ENCODE measurements at regions not wholly inside any gene's neighbourhood (a gene's known extent, or its start where the extent isn't known, plus 50 kb on each side); places are given as distances from the start of the nearest gene placed in this dataset.
"Not testable (repeated sequence)": the region's sequence is repeated elsewhere in the genome, so short reads cannot be mapped to it uniquely, and the experiment has no call there.

DNA sequence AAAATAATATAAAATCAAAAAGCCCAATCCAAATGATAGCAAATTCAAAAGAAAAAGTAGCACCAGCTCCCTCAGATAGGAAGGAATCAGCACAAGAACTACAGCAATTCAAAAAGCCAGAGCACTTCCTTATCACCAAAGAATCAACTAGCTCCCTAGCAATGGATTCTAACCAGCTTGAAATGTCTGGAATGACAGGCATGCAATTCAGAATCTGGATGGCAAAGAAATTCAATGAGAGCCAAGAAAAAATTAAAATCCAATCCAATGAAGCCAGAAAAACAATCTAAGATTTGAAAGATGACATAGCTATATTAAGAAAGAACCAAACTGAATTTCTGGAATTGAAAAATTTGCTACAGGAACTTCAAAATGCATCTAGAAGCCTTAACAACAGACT is 1334.4 kb upstream of the ALCAM start:
- H3K4me1 ChIP-seq (ENCODE audit: control insufficient read depth, insufficient read depth, low read length): no peaks in the 10 kb centered on the region
- ChIA-PET RAD21 (ENCODE audit: unreplicated experiment) (no interaction called here), CTCF (no interaction called here), POLR2A (no interaction called here), SMC1A (ENCODE audit: uncharacterized antibody, unreplicated experiment) (no interaction called here)
- BruUV-seq (replicated peaks): no TSS peak
- H4K20me1 ChIP-seq (ENCODE audit: control insufficient read depth, insufficient read depth): no peaks in the 10 kb centered on the region
- DNase-seq (ENCODE audit: low read depth, low spot score): no peak
- H3K4me2 ChIP-seq (ENCODE audit: control insufficient read depth, insufficient read depth): no peak overlapping the region
- no peak for ATAC-seq
- no peak overlapping the region for H3K4me3 ChIP-seq
- H3K27me3 ChIP-seq (replicated peaks in 1 of 2; ENCODE audit: control insufficient read depth in 2 of 2, insufficient read depth in 2 of 2, low read length in 1 of 2): no peaks in the 10 kb centered on the region
- no peak for FAIRE-seq
- in situ Hi-C loops (cut with MboI) (no loop called here), intact Hi-C loops (cut with micrococcal nuclease; ENCODE audit: unreplicated experiment) (no loop called here)
- no peak overlapping the region for H2AFZ ChIP-seq (ENCODE audit: control insufficient read depth, low read depth, low read length)
- no peaks in the 10 kb centered on the region for H3K9me3 ChIP-seq (replicated peaks; ENCODE audit: control insufficient read depth, insufficient read depth, low read length)
- no peaks in the 10 kb centered on the region for H3K36me3 ChIP-seq (ENCODE audit: control insufficient read depth in 2 of 2, insufficient read depth in 2 of 2, low read length in 1 of 2)
- TF ChIP-seq NFXL1 (IDR thresholded peaks at IDR 0.05; ENCODE audit: borderline replicate concordance) (no peak), MTA3 (IDR thresholded peaks at IDR 0.05; ENCODE audit: borderline replicate concordance, low read length) (no peak), ETV6 (conservative IDR thresholded peaks at IDR 0.05 in 1 of 2, IDR thresholded peaks at IDR 0.05 in 1 of 2; ENCODE audit: borderline replicate concordance in 1 of 2, low read depth in 1 of 2) (no peak)
- H3K27ac ChIP-seq (ENCODE audit: control insufficient read depth, insufficient read depth): no peak overlapping the region
- H3K9ac ChIP-seq (ENCODE audit: control insufficient read depth, insufficient read depth, low read length): no peak overlapping the region
- no peaks in the 10 kb centered on the region for H3K79me2 ChIP-seq (ENCODE audit: control insufficient read depth, insufficient read depth, low read length)

DNA sequence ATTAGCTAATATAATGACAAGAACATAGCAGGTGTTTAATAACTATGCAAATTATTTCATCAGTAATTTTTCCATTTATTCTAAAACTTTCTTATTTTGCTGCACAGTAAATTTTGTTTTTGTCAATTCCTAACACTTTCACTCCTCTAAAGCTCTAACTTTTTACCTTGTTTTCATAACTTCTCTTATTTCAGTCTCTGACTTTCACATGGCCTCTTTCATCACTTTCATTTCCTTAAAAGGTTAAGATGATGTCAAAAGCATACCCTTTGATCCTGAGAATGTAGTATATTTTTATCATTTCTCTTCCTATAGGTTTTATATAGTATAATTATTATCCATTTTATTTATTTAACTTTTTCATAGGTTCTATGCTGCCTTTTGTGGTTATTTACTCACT is 1325.8 kb upstream of the ALCAM start:
- BruUV-seq (replicated peaks): no TSS peak
- Histone ChIP-seq H3K4me2 (ENCODE audit: control insufficient read depth, insufficient read depth) (no peak overlapping the region), H4K20me1 (ENCODE audit: control insufficient read depth, insufficient read depth) (no peaks in the 10 kb centered on the region), H2AFZ (ENCODE audit: control insufficient read depth, low read depth, low read length) (no peak overlapping the region), H3K79me2 (ENCODE audit: control insufficient read depth, insufficient read depth, low read length) (no peaks in the 10 kb centered on the region), H3K9me3 (replicated peaks; ENCODE audit: control insufficient read depth, insufficient read depth, low read length) (no peaks in the 10 kb centered on the region), H3K36me3 (ENCODE audit: control insufficient read depth in 2 of 2, insufficient read depth in 2 of 2, low read length in 1 of 2) (no peaks in the 10 kb centered on the region), H3K4me3 (no peak overlapping the region), H3K27ac (ENCODE audit: control insufficient read depth, insufficient read depth) (no peak overlapping the region), H3K4me1 (ENCODE audit: control insufficient read depth, insufficient read depth, low read length) (no peaks in the 10 kb centered on the region), H3K9ac (ENCODE audit: control insufficient read depth, insufficient read depth, low read length) (no peak overlapping the region), H3K27me3 (replicated peaks in 1 of 2; ENCODE audit: control insufficient read depth in 2 of 2, insufficient read depth in 2 of 2, low read length in 1 of 2) (no peaks in the 10 kb centered on the region)
- DNase-seq (ENCODE audit: low read depth, low spot score) (no peak), FAIRE-seq (no peak), ATAC-seq (peak; percentile 58)
- POLR2A ChIA-PET: no interaction called here
- CTCF ChIA-PET: no interaction called here
- SMC1A ChIA-PET (ENCODE audit: uncharacterized antibody, unreplicated experiment): no interaction called here
- in situ Hi-C loops (cut with MboI): no loop called here
- RAD21 ChIA-PET (ENCODE audit: unreplicated experiment): no interaction called here
- TF ChIP-seq SPI1 (IDR thresholded peaks at IDR 0.05; ENCODE audit: borderline replicate concordance, insufficient read depth, low read depth, low read length) (peak; percentile 24; the same call in 1 of the 2 replicates), DPF2 (IDR thresholded peaks at IDR 0.05) (no peak), ATF7 (IDR thresholded peaks at IDR 0.05; ENCODE audit: low read depth) (peak; percentile 51; the same call in 1 of the 2 replicates)
- intact Hi-C loops (cut with micrococcal nuclease; ENCODE audit: unreplicated experiment): no loop called here

DNA sequence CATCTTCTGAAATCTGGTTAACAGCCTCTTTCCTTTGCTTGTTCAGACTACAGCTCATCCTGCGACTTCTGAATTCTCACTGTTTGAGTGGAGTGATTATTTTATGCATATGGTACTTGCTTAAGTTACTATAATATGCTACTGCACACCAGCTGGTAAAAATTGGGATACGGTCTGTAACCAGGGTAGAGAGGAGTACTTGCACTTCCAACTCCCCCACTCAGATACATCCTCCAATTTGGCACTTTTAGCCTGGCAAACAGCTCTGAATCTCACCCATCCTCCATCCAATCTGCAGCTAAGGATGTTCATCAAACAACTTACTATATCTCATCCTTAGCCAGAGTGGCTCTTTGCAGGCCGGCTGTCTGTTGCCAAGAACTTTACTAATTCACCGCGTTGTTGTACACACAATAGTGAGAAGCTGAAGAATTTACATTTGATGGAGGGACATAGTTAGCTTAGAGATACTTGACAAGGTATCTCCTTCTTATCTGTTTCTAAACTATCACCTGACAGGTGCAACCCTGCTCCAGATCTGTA is 1323.6 kb upstream of the ALCAM start:
- H2AFZ ChIP-seq (ENCODE audit: control insufficient read depth, low read depth, low read length); BruUV-seq (replicated peaks); H3K27me3 ChIP-seq (replicated peaks in 1 of 2; ENCODE audit: control insufficient read depth in 2 of 2, insufficient read depth in 2 of 2, low read length in 1 of 2); DNase-seq (ENCODE audit: low read depth, low spot score); H3K36me3 ChIP-seq (ENCODE audit: control insufficient read depth in 2 of 2, insufficient read depth in 2 of 2, low read length in 1 of 2); H3K79me2 ChIP-seq (ENCODE audit: control insufficient read depth, insufficient read depth, low read length); H4K20me1 ChIP-seq (ENCODE audit: control insufficient read depth, insufficient read depth); H3K27ac ChIP-seq (ENCODE audit: control insufficient read depth, insufficient read depth); in situ Hi-C loops (cut with MboI); H3K9me3 ChIP-seq (replicated peaks; ENCODE audit: control insufficient read depth, insufficient read depth, low read length); FAIRE-seq; H3K4me3 ChIP-seq; H3K4me1 ChIP-seq (ENCODE audit: control insufficient read depth, insufficient read depth, low read length); ATAC-seq; RAD21 ChIA-PET (ENCODE audit: unreplicated experiment); POLR2A ChIA-PET; H3K4me2 ChIP-seq (ENCODE audit: control insufficient read depth, insufficient read depth); intact Hi-C loops (cut with micrococcal nuclease; ENCODE audit: unreplicated experiment); CTCF ChIA-PET; H3K9ac ChIP-seq (ENCODE audit: control insufficient read depth, insufficient read depth, low read length): not testable (repeated sequence)
- 70% methylated on average over 5 of the region's 5 CpGs for WGBS (ENCODE audit: insufficient coverage, insufficient replicate concordance, low lambda C conversion rate, missing lambda C conversion rate)
- SMC1A ChIA-PET (ENCODE audit: uncharacterized antibody, unreplicated experiment): interaction anchor here (1.3 kb wide), 1 partner anchor 21 kb away, joined by 3 read pairs; no protein-coding TSS in a partner anchor
